CD4-positive, alpha-beta T cell treated with Interleukin-4 for 1 hour (primary cell): ENCODE measurements at regions not wholly inside any gene's neighbourhood (a gene's known extent, or its start where the extent isn't known, plus 50 kb on each side); places are given as distances from the start of the nearest gene placed in this dataset.

Experiments
- DNase-seq, 2 donors: peaks; one replicate each; pipeline ENCODE4 v3.0.0-alpha.2; 2020 to 2022

- DNase-seq: no peak
These were observed 115.9 kb downstream of the OMA1 start for GRCh38 chr1:58430421-58431275.

GRCh38 chr1:58426918-58427317, 119.6 kb downstream of the OMA1 start:
- no peak for DNase-seq

GRCh38 chr1:58422436-58422835, 124.1 kb downstream of the OMA1 start:
- DNase-seq: no peak

GRCh38 chr1:58418283-58419228, 128.0 kb downstream of the OMA1 start:
- DNase-seq: no peak

GRCh38 chr1:58412071-58412580, 134.4 kb downstream of the OMA1 start:
- DNase-seq: no peak

DNA sequence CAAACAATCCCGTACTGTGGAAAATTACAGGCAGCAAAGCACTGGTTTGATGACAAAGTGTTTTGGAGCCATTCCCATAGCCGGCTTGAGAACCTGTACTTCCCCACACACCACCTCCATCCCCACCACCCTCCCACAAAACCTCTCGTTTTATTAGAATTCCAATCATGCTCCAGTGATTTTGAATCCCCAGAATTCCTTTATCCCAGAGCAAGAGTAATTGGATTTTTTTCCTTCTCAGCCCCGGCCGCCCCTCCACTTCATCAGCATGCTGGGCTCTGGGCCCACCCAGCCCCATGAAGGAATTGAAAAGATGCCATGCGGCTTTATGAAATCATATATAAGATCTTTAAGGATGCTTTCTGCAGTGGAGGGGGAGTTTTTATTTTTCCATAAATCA, 136.6 kb downstream of the OMA1 start:
- DNase-seq: no peak

- DNase-seq: no peak
These were observed 137.2 kb downstream of the OMA1 start for GRCh38 chr1:58409336-58409735.

- DNase-seq: no peak
These were observed 140.0 kb downstream of the OMA1 start for GRCh38 chr1:58406301-58407071.

- DNase-seq: no peak
These were observed 140.9 kb downstream of the OMA1 start for GRCh38 chr1:58405660-58406059.

- DNase-seq: no peak
These were observed 142.6 kb downstream of the OMA1 start for GRCh38 chr1:58403894-58404293.

GRCh38 chr1:58402444-58402843, 144.1 kb downstream of the OMA1 start:
- no peak for DNase-seq

DNA sequence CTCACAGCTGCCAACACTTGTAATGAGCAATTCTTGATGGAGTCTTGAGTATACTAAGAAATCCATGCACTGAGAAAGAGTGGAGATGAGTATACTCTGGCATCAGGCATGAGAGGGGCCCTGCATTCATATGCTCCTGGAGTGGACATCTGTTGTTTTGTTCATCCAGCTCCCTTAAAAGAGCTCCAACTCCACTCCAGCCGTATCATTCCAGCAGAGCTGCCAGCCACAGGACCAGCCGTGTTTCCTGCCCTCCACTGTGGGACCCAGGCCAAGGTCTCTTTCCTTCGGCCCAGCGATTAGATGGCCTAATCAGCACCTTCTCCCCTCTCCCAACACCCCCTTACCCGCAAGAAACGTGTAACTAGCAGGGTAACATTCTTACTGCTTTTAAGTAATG, 144.5 kb downstream of the OMA1 start:
- no peak for DNase-seq

GRCh38 chr1:58399176-58399575, 147.3 kb downstream of the OMA1 start:
- no peak for DNase-seq

DNA sequence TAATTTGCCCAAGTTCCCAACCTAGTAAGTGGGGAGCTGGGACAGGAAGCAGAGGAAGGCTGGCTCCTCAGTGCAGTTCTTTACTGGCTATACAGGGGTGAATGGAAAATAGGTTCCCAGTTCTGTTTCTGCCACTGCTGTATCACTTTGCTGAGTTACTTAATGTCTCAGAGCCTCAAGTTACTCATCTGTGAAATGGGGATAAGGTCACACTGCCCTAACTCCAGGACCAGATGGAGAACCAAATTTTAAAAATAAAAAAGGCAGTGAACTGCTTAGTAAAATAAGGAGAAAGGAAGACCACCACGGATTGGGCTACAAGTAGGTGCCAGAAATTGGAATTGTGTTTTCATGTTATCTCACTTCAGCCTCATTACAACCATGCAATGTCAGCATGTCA, 147.8 kb downstream of the OMA1 start:
- DNase-seq: no peak

DNA sequence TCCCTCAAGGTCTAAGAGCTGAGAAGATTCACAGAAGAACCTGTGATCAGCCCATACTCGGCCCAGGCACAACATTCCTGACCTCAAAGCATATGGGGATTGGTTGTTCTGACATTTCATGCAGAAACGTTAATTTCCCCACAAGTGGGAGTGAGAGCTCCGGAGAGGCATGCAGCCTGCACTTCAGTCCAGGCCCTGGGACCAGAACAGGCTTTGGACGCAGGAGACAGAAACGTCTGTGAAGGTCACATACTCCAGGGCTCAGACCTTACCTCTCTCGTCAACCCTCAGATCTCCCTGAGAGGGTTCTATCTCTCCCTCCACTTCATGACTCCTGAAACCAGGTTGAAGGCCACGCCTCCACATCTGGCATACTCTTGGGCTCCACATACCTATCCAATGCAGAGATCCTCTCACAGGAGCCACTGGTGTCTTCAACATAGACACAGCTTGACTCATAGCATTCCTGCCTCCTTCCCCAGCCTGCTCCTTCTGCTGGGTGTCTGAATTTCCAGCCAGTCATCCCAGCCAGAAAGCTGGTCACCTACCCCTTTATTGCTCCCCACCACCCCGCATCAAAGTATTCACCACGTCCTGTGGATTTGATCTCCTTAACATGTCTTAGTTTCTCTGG, 149.2 kb downstream of the OMA1 start:
- DNase-seq: no peak

DNA sequence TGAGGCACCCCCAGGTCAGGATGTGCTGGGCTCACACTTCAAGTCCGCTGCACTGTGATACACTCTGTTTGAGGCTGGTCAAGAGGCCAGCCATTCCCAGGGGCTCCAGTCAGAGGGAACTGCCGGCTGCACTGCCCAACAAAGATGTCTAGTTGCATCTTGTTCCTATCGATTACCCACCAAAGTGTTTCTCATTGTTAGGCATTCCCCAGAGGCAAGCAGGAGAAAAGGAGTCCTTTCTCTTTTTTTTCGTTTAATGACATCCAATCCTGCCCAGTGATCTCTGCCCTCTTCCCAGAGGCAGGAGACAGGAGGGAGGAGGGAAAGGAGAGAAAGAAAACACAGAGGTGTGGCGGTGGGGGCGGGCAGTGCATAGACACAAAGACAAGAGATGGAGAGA, 150.4 kb downstream of the OMA1 start:
- DNase-seq: no peak

DNA sequence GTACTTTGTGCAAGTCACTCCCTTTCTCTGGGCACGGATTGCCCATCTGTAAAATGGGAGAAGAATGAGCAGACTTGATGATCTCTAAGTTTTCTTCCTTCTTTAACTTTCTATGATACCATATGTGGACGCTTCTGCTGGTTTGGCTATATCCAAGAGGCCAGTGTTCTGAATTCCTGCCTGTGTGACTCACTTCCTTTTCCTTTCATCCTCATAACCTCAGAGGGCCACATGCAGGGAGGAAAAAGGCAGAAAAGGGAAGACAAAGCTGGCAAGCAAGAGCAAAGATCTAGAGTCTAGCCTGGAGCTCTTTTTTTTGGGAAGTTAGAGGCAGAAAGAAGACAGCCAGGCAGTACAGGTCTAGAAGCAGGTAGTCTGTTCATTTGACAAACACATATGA, 151.2 kb downstream of the OMA1 start:
- DNase-seq: no peak

DNA sequence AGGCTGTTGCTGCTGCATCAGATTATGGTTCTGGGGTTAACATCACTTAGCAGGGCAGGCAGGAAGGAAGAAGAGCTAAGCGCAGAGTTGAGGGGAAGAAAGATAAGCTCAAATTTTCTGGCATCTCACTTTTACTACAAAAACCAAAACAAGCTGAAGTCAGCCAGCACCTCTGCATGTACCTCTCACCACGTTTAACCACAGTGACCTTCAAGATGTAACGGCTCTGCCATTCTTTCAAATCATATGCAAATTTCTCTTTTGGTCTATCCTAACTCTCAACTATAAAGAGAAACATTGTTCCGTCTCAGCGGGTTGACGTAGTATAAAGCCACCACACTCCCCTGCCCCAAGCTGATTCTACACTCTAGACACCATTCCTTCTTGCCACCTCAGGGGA, 154.4 kb downstream of the OMA1 start:
- peak in 1 of 2 donors; percentile 12 for DNase-seq

GRCh38 chr1:58391514-58391913, 155.0 kb downstream of the OMA1 start:
- no peak for DNase-seq

- DNase-seq: no peak
These were observed 155.5 kb downstream of the OMA1 start for GRCh38 chr1:58391056-58391455.

DNA sequence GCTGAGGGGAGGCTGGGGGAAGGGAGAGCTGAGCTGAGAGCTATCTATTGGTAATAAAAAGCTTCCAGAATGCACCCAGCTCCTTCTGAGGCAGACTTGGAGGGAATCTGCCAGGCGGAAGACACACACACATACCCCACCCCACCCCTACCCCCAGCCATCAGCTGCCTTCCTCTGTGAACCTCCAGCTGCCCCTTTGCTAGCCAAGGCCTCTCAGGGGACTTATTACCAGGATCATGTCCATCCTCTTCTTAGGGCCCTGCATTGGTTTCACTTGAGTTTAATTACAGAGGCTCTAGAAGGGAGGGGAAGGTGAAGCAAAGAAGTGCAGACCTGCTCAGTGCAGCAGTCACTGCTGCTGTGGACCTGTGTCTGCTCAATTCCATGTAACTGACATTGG, 156.4 kb downstream of the OMA1 start:
- DNase-seq: no peak

DNA sequence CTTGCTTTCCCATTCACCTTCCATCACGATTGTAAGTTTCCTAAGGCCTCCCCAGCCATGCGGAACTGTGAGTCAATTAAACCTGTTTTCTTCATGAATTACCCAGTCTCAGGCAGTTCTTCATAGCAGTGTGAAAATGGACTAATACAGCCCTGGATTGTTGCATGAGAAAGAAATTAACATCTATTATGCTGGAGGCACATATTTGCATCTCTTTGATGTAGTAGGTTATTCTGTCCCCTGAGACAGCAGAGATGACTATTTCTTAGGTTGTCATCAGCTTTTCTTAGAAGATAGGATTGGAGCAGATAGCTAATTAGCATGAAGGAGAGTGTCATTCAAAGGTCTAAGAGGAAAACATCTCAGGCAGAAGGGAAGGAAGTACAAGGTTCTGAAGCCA, 166.2 kb downstream of the OMA1 start:
- DNase-seq: no peak
